GM12878 (cell line): ENCODE measurements at regions not wholly inside any gene's neighbourhood (a gene's known extent, or its start where the extent isn't known, plus 50 kb on each side); places are given as distances from the start of the nearest gene placed in this dataset.

Experiments
- IRF5 ChIP-seq: fragments of 450-650 bp; IDR thresholded peaks from 2 replicates; pipeline ENCODE4 v1.6.1; 2017; ENCODE audit warnings: borderline replicate concordance
- REST ChIP-seq: IDR thresholded peaks from 2 replicates; pipeline ENCODE4 v1.6.1; 2012; ENCODE audit warnings: mild to moderate bottlenecking, low read depth, low read length
- ZNF687 ChIP-seq: fragments of 450-650 bp; IDR thresholded peaks from 2 replicates; pipeline ENCODE4 v1.6.1; 2017; ENCODE audit warnings: mild to moderate bottlenecking, moderate library complexity

GRCh38 chr14:40003773-40004172, 571.5 kb upstream of the FBXO33 start (continued):
- no peak for TF ChIP-seq IRF5
- TF ChIP-seq REST, result no peak
- TF ChIP-seq ZNF687, result no peak
